Breast epithelium (tissue), 3 donors: ENCODE measurements at regions not wholly inside any gene's neighbourhood (a gene's known extent, or its start where the extent isn't known, plus 50 kb on each side); places are given as distances from the start of the nearest gene placed in this dataset.

Experiments
- POLR2A ChIP-seq: fragments of 450-650 bp; IDR thresholded peaks from one replicate; pipeline ENCODE4 v1.6.1; 2016; ENCODE audit warnings: antibody characterized with exemption, mild to moderate bottlenecking, moderate library complexity
- TF ChIP-seq, protein P1 (sequence below), 3 donors: fragments of 450-650 bp; IDR thresholded peaks; one replicate each; pipeline ENCODE4 v1.5.1; 2016 to 2017; ENCODE audit warnings: antibody characterized with exemption in 3 of 3, mild to moderate bottlenecking in 3 of 3, moderate library complexity in 3 of 3

GRCh38 chr22:35202376-35202775, 54.9 kb upstream of the HMGXB4 start:
- TF ChIP-seq, protein P1, sequence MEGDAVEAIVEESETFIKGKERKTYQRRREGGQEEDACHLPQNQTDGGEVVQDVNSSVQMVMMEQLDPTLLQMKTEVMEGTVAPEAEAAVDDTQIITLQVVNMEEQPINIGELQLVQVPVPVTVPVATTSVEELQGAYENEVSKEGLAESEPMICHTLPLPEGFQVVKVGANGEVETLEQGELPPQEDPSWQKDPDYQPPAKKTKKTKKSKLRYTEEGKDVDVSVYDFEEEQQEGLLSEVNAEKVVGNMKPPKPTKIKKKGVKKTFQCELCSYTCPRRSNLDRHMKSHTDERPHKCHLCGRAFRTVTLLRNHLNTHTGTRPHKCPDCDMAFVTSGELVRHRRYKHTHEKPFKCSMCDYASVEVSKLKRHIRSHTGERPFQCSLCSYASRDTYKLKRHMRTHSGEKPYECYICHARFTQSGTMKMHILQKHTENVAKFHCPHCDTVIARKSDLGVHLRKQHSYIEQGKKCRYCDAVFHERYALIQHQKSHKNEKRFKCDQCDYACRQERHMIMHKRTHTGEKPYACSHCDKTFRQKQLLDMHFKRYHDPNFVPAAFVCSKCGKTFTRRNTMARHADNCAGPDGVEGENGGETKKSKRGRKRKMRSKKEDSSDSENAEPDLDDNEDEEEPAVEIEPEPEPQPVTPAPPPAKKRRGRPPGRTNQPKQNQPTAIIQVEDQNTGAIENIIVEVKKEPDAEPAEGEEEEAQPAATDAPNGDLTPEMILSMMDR (IDR thresholded peaks at IDR 0.05): no peak
- TF ChIP-seq POLR2A: no peak
